OCI-LY3 (cell line): ENCODE measurements at regions not wholly inside any gene's neighbourhood (a gene's known extent, or its start where the extent isn't known, plus 50 kb on each side); places are given as distances from the start of the nearest gene placed in this dataset.
"Not testable (repeated sequence)": the region's sequence is repeated elsewhere in the genome, so short reads cannot be mapped to it uniquely, and the experiment has no call there.

Source experiments
- H2AFZ ChIP-seq: fragments of 200-600, 300-600 bp; shearing (Covaris generic); 2 replicates; pipeline ENCODE4 v1.6.0; 2014; ENCODE audit warnings: antibody characterized with exemption, low read depth, low read length
- H3K27ac ChIP-seq: fragments of 200-600, 300-600 bp; sonication (generic); 2 replicates; pipeline ENCODE4 v1.5.1; 2014; ENCODE audit warnings: mild to moderate bottlenecking, low read length, moderate library complexity, mixed read lengths
- H3K27me3 ChIP-seq: fragments of 200-600, 300-600 bp; sonication (generic); 2 replicates; pipeline ENCODE4 v1.6.1; 2014; ENCODE audit warnings: low read depth, low read length, mixed read lengths
- H3K36me3 ChIP-seq: fragments of 200-600, 300-600 bp; sonication (generic); replicated peaks from 2 replicates; pipeline ENCODE3; 2014; ENCODE audit warnings: low read depth, low read length, mixed read lengths
- H3K4me1 ChIP-seq: fragments of 300-600, 200-600 bp; sonication (generic); 2 replicates; pipeline ENCODE4 v1.6.1; 2014; ENCODE audit warnings: low read length, mixed read lengths
- H3K4me2 ChIP-seq: fragments of 200-600, 300-600 bp; sonication (generic); 2 replicates; pipeline ENCODE4 v1.6.1; 2014; ENCODE audit warnings: low read length, mixed read lengths
- H3K4me3 ChIP-seq: fragments of 300-600, 200-600 bp; sonication (generic); 2 replicates; pipeline ENCODE4 v1.5.1; 2014; ENCODE audit warnings: antibody characterized with exemption, mild to moderate bottlenecking, low read length, moderate library complexity
- H3K79me2 ChIP-seq: fragments of 300-600, 200-600 bp; shearing (Covaris generic); 2 replicates; pipeline ENCODE4 v1.6.1; 2014; ENCODE audit warnings: mild to moderate bottlenecking, low read length, mixed read lengths
- H3K9ac ChIP-seq: fragments of 300-600, 200-600 bp; shearing (Covaris generic); 2 replicates; pipeline ENCODE4 v1.6.0; 2014; ENCODE audit warnings: mild to moderate bottlenecking, low read length, moderate library complexity
- H3K9me3 ChIP-seq: fragments of 200-600, 300-600 bp; shearing (Covaris generic); 2 replicates; pipeline ENCODE4 v1.6.1; 2014; ENCODE audit warnings: low read length, mixed read lengths; ENCODE audit not compliant: insufficient read depth
- H4K20me1 ChIP-seq: fragments of 200-600, 300-600 bp; sonication (generic); 2 replicates; pipeline ENCODE4 v1.6.1; 2016; ENCODE audit warnings: low read length, mixed read lengths; ENCODE audit not compliant: insufficient read depth
- EZH2phosphoT487 ChIP-seq: fragments of 200-600 bp; shearing (Covaris generic); IDR thresholded peaks from 2 replicates; pipeline ENCODE4 v1.6.1; 2018; ENCODE audit warnings: antibody characterized with exemption, mixed run types, low read depth
- TF ChIP-seq, protein P1 (sequence below): fragments of 200-600, 300-600 bp; sonication (generic); IDR thresholded peaks from 2 replicates; pipeline ENCODE4 v1.5.1; 2014; ENCODE audit warnings: antibody characterized with exemption, low read length, low read depth

DNA sequence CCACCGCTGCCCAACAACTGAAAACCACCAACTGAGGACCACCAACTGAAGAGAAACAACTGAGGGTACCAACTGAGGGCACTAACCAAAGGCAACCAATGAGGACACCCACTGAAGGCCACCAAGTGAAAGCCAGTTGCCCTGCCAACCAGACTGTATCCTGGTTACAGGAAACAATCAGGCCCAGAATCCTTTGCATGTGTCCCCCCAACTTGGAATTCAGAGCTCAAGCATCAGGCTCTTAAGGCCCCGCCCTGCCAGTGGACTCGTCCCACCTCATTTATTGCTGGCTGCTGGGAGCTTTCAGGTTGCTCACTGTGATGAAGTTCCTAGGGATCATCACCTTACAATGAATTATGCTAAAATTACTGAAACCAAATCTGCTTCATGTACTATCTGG lies 76.6 kb upstream of the ABI1 start:
- no peaks in the 10 kb centered on the region for H3K4me1 ChIP-seq
- no peaks in the 10 kb centered on the region for H3K27me3 ChIP-seq
- no peak overlapping the region for H3K4me3 ChIP-seq
- no peak overlapping the region for H3K27ac ChIP-seq
- H3K36me3 ChIP-seq = no peaks in the 10 kb centered on the region
- H3K79me2 ChIP-seq = no peaks in the 10 kb centered on the region
- no peak overlapping the region for H3K4me2 ChIP-seq
- TF ChIP-seq, protein P1, sequence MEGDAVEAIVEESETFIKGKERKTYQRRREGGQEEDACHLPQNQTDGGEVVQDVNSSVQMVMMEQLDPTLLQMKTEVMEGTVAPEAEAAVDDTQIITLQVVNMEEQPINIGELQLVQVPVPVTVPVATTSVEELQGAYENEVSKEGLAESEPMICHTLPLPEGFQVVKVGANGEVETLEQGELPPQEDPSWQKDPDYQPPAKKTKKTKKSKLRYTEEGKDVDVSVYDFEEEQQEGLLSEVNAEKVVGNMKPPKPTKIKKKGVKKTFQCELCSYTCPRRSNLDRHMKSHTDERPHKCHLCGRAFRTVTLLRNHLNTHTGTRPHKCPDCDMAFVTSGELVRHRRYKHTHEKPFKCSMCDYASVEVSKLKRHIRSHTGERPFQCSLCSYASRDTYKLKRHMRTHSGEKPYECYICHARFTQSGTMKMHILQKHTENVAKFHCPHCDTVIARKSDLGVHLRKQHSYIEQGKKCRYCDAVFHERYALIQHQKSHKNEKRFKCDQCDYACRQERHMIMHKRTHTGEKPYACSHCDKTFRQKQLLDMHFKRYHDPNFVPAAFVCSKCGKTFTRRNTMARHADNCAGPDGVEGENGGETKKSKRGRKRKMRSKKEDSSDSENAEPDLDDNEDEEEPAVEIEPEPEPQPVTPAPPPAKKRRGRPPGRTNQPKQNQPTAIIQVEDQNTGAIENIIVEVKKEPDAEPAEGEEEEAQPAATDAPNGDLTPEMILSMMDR = no peak
- no peak for TF ChIP-seq EZH2phosphoT487
- no peaks in the 10 kb centered on the region for H4K20me1 ChIP-seq
- no peak overlapping the region for H3K9ac ChIP-seq
- H2AFZ ChIP-seq = no peak overlapping the region
- no peaks in the 10 kb centered on the region for H3K9me3 ChIP-seq

DNA sequence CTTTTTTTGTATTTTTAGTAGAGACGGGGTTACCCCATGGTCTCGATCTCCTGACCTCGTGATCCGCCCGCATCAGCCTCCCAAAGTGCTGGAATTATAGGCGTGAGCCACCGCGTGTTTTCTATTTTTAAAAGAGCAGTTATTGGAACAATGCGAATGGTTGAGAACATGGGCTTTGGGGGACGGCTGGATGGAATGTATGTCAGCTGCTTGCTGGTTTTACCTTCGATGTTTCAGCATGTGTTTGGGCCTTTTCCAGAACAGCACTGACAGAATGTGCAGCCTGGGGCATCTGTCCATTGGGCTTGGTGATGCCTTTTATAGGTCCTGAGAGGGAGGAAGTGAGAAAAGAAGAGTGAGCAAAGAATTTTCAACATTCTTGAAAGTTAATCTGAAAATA lies 73.4 kb upstream of the ABI1 start:
- not testable (repeated sequence) for H3K4me1 ChIP-seq, H3K4me2 ChIP-seq, H4K20me1 ChIP-seq, H3K27me3 ChIP-seq, H3K9ac ChIP-seq, H3K79me2 ChIP-seq, H3K36me3 ChIP-seq, H3K9me3 ChIP-seq, H3K4me3 ChIP-seq, H2AFZ ChIP-seq, H3K27ac ChIP-seq

DNA sequence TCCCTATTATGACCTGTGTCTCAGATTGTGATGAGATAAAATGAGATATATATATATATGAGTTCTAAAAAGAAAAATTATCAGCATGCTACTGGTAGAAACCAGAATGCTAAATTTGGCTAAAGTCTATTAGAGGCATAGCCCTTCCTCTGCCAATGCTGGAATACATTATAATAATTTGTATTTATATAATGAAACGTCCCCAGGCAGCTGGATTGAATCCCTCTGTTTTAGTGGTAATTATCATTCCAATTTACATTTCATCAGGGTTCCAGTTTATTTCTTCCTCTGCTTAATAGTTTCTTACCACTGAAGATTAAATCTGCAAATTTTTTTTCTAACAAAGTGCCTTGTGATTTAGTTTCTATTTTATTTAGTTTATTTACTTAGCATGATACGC lies 71.8 kb upstream of the ABI1 start:
- no peaks in the 10 kb centered on the region for H3K9me3 ChIP-seq
- no peaks in the 10 kb centered on the region for H3K79me2 ChIP-seq
- 0 out of 2 replicates have a peak, but pooled peaks cover 2% of the 10 kb centered on the region for H3K4me1 ChIP-seq
- no peaks in the 10 kb centered on the region for H3K27me3 ChIP-seq
- H3K36me3 ChIP-seq = no peaks in the 10 kb centered on the region
- no peak overlapping the region for H3K9ac ChIP-seq
- no peaks in the 10 kb centered on the region for H4K20me1 ChIP-seq
- no peak overlapping the region for H2AFZ ChIP-seq
- no peak overlapping the region for H3K4me2 ChIP-seq
- no peak overlapping the region for H3K4me3 ChIP-seq
- TF ChIP-seq, protein P1 = no peak
- no peak for TF ChIP-seq EZH2phosphoT487
- H3K27ac ChIP-seq = no peak overlapping the region

DNA sequence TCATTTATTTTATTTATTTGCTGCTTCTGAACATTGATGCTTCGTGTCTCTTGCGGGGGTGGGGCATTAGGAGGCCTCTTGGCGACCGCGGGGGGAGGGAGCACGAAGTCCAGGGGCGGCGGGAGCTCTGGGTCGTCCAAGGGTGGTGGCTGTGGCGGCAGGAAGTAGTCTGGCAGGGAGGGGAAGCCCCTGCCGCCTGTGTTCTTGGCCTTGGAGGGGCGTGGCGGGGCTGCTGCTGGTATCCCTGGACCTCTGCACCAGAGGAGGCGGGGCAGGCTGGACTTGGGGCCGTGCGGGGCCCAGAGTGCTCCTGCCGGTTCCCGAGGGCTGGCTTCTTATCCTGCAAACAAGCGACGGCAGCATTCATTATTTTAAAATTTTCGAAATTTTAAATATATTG lies 70.5 kb upstream of the ABI1 start:
- peak overlapping the region; percentile 75 for H3K4me2 ChIP-seq
- H3K27me3 ChIP-seq = no peaks in the 10 kb centered on the region
- 0 out of 2 replicates have a peak, but pooled peaks cover 2% of the 10 kb centered on the region for H3K4me1 ChIP-seq
- H3K9ac ChIP-seq = peak overlapping the region; percentile 19; the same call in 1 of the 2 replicates
- no peaks in the 10 kb centered on the region for H3K79me2 ChIP-seq
- no peaks in the 10 kb centered on the region for H3K9me3 ChIP-seq
- H4K20me1 ChIP-seq = no peaks in the 10 kb centered on the region
- TF ChIP-seq, protein P1 = no peak
- TF ChIP-seq EZH2phosphoT487 = no peak
- H2AFZ ChIP-seq = peak overlapping the region; percentile 75; the same call in 1 of the 2 replicates
- no peaks in the 10 kb centered on the region for H3K36me3 ChIP-seq
- peak overlapping the region; percentile 72 for H3K4me3 ChIP-seq
- H3K27ac ChIP-seq = no peak overlapping the region

DNA sequence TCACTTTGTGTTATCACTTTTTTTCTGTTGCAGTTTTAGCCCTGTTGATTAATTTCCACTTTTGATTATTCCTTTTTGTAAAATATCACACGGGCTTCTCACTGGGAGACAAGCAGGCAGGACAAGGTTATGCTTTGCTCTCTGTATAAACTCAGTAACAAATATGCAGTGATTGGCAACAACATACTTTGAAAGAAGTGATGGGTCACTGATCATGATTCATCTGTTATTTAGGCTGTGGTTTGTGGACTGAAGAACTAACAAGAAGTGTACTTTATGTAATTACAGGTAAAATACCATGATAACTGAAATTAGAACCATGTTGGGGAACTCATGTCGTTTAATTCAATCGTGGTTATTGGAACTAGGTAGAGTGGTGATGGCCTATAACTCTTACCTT lies 62.1 kb upstream of the ABI1 start:
- not testable (repeated sequence) for H3K9ac ChIP-seq, H3K27ac ChIP-seq

DNA sequence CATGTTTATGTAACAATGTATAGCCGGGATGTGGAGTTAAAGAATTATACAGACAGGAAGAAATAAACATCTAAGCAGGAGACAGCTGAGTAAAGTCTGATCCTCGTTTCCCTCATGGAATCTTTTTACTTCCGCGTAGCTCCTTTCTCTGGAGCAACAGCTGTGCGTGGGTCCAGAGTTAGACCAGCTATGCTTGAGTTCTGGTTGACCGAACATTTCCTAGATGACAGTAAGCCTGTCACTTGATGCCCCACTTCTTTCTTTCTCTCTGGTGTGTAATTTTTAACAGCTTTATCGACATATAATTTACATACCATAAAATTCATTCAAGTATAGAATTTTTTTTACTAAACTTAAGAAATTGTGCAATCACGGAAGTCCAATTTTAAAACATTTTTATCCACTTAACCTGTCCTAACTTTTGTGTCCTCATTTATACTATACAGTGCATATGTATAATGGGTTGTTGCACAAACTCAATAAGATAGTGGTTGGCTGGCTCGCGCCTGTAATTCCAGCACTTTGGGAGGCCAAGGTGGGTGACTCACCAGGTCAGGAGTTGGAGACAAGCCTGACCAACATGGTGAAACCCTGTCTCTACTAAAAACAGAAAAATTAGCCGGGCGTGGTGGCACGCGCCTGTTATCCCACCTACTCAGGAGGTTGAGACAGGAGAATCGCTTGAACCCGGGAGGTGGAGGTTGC lies 58.5 kb upstream of the ABI1 start:
- H3K4me2 ChIP-seq = peak overlapping the region; percentile 5; the same call in 1 of the 2 replicates
- not testable (repeated sequence) for H3K9me3 ChIP-seq, H3K79me2 ChIP-seq, H3K36me3 ChIP-seq, H3K4me1 ChIP-seq, H3K27me3 ChIP-seq, H4K20me1 ChIP-seq, H3K27ac ChIP-seq, H3K4me3 ChIP-seq, H2AFZ ChIP-seq, H3K9ac ChIP-seq

More for the DNA sequence above, 62.1 kb upstream of the ABI1 start:
- not testable (repeated sequence) for H3K36me3 ChIP-seq, H3K4me2 ChIP-seq, H3K4me1 ChIP-seq, H3K4me3 ChIP-seq, H4K20me1 ChIP-seq, H3K9me3 ChIP-seq, H3K79me2 ChIP-seq, H2AFZ ChIP-seq, H3K27me3 ChIP-seq
